SU-DHL-6 (cell line): ENCODE measurements at regions not wholly inside any gene's neighbourhood (a gene's known extent, or its start where the extent isn't known, plus 50 kb on each side); places are given as distances from the start of the nearest gene placed in this dataset.

Source experiments
- EZH2phosphoT487 ChIP-seq: fragments of 200-600 bp; sonication (generic), shearing (Covaris generic); conservative IDR thresholded peaks from 2 replicates; pipeline ENCODE4 v1.6.1; 2018; ENCODE audit warnings: mild to moderate bottlenecking, antibody characterized with exemption, low read length, moderate library complexity, mixed read lengths
- TF ChIP-seq, protein P1 (sequence below): fragments of 200-600 bp; sonication (generic); IDR thresholded peaks from one replicate; pipeline ENCODE4 v1.5.1; 2017; ENCODE audit warnings: antibody characterized with exemption, mild to moderate bottlenecking, low read length, moderate library complexity; ENCODE audit not compliant: insufficient read depth, poor library complexity, severe bottlenecking

DNA sequence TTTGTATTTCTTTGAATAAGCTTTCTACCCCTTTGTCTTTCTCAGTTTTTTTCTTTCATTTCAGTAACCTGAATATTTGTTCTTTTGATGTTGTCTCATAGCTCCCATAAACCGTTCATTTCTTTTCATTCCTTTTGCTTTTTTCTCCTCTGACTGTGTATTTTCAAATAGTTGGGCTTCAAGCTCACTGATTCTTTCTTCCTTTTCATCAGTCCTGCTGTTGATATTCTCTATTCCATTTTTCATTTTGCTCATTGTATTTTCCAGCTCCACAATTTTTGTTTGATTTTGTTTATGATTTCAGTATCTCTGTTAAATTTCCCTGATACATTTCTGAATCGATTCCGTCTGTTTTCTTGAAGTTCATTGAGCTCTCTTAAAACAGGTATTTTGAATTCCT is 129.6 kb upstream of the NUDT6 start:
- TF ChIP-seq, protein P1, sequence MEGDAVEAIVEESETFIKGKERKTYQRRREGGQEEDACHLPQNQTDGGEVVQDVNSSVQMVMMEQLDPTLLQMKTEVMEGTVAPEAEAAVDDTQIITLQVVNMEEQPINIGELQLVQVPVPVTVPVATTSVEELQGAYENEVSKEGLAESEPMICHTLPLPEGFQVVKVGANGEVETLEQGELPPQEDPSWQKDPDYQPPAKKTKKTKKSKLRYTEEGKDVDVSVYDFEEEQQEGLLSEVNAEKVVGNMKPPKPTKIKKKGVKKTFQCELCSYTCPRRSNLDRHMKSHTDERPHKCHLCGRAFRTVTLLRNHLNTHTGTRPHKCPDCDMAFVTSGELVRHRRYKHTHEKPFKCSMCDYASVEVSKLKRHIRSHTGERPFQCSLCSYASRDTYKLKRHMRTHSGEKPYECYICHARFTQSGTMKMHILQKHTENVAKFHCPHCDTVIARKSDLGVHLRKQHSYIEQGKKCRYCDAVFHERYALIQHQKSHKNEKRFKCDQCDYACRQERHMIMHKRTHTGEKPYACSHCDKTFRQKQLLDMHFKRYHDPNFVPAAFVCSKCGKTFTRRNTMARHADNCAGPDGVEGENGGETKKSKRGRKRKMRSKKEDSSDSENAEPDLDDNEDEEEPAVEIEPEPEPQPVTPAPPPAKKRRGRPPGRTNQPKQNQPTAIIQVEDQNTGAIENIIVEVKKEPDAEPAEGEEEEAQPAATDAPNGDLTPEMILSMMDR: no peak
- TF ChIP-seq EZH2phosphoT487: no peak
